Keratinocyte (primary cell): ENCODE measurements at regions not wholly inside any gene's neighbourhood (a gene's known extent, or its start where the extent isn't known, plus 50 kb on each side); places are given as distances from the start of the nearest gene placed in this dataset.

Source experiments
- DNase-seq: peaks from one replicate; pipeline ENCODE4 v3.0.0-alpha.2; 2011; ENCODE audit warnings: low read depth, missing footprints, low spot score
- FAIRE-seq: peaks from 2 replicates; lab custom pipeline; 2011; peaks lifted over from hg19 to GRCh38; lab: Jason Lieb, UNC
- H2AFZ ChIP-seq: 2 replicates; pipeline ENCODE4 v1.6.0; 2012; ENCODE audit warnings: low read length, control low read depth, inconsistent platforms; ENCODE audit not compliant: control insufficient read depth
- H3K27ac ChIP-seq: 2 replicates; pipeline ENCODE4 v1.5.1; 2011; ENCODE audit warnings: low read length; ENCODE audit not compliant: control insufficient read depth, insufficient read depth
- H3K27me3 ChIP-seq: 3 replicates; pipeline ENCODE4 v1.6.0; 2011; ENCODE audit warnings: low read length; ENCODE audit not compliant: control insufficient read depth, insufficient read depth; ENCODE audit errors: extremely low read depth
- H3K36me3 ChIP-seq, 2 experiments: 2 replicates in 1 of 2; 3 replicates in 1 of 2; pipeline ENCODE4 v1.5.1; 2011; ENCODE audit warnings: low read length in 2 of 2, mild to moderate bottlenecking in 1 of 2; ENCODE audit not compliant: control insufficient read depth in 2 of 2, insufficient read depth in 2 of 2; ENCODE audit errors: extremely low read depth in 1 of 2
- H3K4me1 ChIP-seq: 3 replicates; pipeline ENCODE4 v1.5.1; 2011; ENCODE audit warnings: low read length; ENCODE audit not compliant: control insufficient read depth, insufficient read depth; ENCODE audit errors: extremely low read depth
- H3K4me2 ChIP-seq: 3 replicates; pipeline ENCODE4 v1.6.0; 2011; ENCODE audit warnings: low read depth, low read length; ENCODE audit not compliant: control insufficient read depth, insufficient read depth; ENCODE audit errors: extremely low read depth
- H3K4me3 ChIP-seq, 3 experiments: fragments of 200-600 bp in 1 of 3; sonication (generic) in 1 of 3; 2 replicates in 2 of 3; 3 replicates in 1 of 3; pipeline ENCODE4 v1.5.1; 2011 to 2016; ENCODE audit warnings: low read length in 3 of 3, mild to moderate bottlenecking in 3 of 3, control low read depth in 2 of 3, inconsistent platforms in 1 of 3, low read depth in 1 of 3, mixed read lengths in 1 of 3, mixed run types in 1 of 3, moderate library complexity in 1 of 3; ENCODE audit not compliant: control insufficient read depth in 2 of 3, insufficient read depth in 2 of 3; ENCODE audit errors: extremely low read depth in 1 of 3
- H3K79me2 ChIP-seq: 2 replicates; pipeline ENCODE4 v1.6.0; 2012; ENCODE audit warnings: low read length; ENCODE audit not compliant: control insufficient read depth, insufficient read depth
- H3K9ac ChIP-seq: 3 replicates; pipeline ENCODE4 v1.6.0; 2011; ENCODE audit warnings: low read length; ENCODE audit not compliant: control insufficient read depth, insufficient read depth; ENCODE audit errors: extremely low read depth
- H3K9me1 ChIP-seq: 3 replicates; pipeline ENCODE4 v1.6.0; 2011; ENCODE audit warnings: low read length; ENCODE audit not compliant: control insufficient read depth, insufficient read depth; ENCODE audit errors: extremely low read depth
- H3K9me3 ChIP-seq: 2 replicates; pipeline ENCODE4 v1.5.1; 2012; ENCODE audit warnings: low read depth, low read length; ENCODE audit not compliant: control insufficient read depth
- H4K20me1 ChIP-seq: 3 replicates; pipeline ENCODE4 v1.6.0; 2011; ENCODE audit warnings: low read length; ENCODE audit not compliant: control insufficient read depth, insufficient read depth; ENCODE audit errors: extremely low read depth
- EZH2 ChIP-seq: IDR thresholded peaks from one replicate; pipeline ENCODE4 v1.6.1; 2012; ENCODE audit warnings: inconsistent platforms, mild to moderate bottlenecking, low read length, moderate library complexity
- dilution Hi-C: fragments of 300-500 bp; cut with MboI; formaldehyde crosslinking; loops from one replicate; pipeline ENCODE4 v1.7.0; 2020; ENCODE audit warnings: low sequenced_read_pairs; ENCODE audit not compliant: extremely low pct_ligation_motif_present
- TF ChIP-seq, protein P1 (sequence below), 3 experiments: IDR thresholded peaks in 1 of 3; conservative IDR thresholded peaks in 1 of 3; optimal IDR thresholded peaks in 1 of 3; 2 replicates in 2 of 3; 3 replicates in 1 of 3; pipeline versions ENCODE3 to v1.5.1; 2011; ENCODE audit warnings: low read length in 3 of 3, mild to moderate bottlenecking in 3 of 3, moderate library complexity in 2 of 3, control low read depth in 1 of 3, inconsistent platforms in 1 of 3; ENCODE audit not compliant: insufficient read depth in 2 of 3; ENCODE audit errors: extremely low read depth in 1 of 3

DNA sequence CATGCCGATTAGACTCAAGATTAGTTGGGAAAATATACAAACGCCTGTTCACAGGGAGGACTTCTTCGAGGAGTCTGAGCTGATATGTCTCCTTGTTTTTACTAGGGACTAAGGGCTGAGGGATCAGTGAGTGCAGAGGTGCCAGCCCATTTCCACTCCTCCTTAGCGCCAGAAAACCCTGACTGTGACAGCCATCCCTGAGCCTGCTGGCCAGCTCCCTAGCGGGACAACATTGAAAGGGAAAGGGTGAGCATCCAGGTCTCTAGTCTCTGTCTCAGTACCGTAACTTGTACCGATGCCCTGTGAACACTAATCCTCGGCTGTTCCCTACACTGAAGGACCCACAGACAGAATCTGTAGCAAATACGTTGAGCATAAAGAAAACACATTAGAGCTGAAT, 243.4 kb downstream of the WNT5A start:
- no peaks in the 10 kb centered on the region for H3K36me3 ChIP-seq
- H3K9me1 ChIP-seq, result no peaks in the 10 kb centered on the region
- no peaks in the 10 kb centered on the region for H4K20me1 ChIP-seq
- no peak overlapping the region for H2AFZ ChIP-seq
- H3K79me2 ChIP-seq, result no peaks in the 10 kb centered on the region
- no peak for TF ChIP-seq EZH2
- TF ChIP-seq, protein P1, sequence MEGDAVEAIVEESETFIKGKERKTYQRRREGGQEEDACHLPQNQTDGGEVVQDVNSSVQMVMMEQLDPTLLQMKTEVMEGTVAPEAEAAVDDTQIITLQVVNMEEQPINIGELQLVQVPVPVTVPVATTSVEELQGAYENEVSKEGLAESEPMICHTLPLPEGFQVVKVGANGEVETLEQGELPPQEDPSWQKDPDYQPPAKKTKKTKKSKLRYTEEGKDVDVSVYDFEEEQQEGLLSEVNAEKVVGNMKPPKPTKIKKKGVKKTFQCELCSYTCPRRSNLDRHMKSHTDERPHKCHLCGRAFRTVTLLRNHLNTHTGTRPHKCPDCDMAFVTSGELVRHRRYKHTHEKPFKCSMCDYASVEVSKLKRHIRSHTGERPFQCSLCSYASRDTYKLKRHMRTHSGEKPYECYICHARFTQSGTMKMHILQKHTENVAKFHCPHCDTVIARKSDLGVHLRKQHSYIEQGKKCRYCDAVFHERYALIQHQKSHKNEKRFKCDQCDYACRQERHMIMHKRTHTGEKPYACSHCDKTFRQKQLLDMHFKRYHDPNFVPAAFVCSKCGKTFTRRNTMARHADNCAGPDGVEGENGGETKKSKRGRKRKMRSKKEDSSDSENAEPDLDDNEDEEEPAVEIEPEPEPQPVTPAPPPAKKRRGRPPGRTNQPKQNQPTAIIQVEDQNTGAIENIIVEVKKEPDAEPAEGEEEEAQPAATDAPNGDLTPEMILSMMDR (optimal IDR thresholded peaks at IDR 0.05 in 1 of 3, IDR thresholded peaks at IDR 0.05 in 1 of 3, conservative IDR thresholded peaks at IDR 0.05 in 1 of 3; ENCODE audit: extremely low read depth in 1 of 3, insufficient read depth in 2 of 3, low read length in 3 of 3), result no peak
- FAIRE-seq, result no peak
- H3K27ac ChIP-seq, result no peak overlapping the region
- DNase-seq, result no peak
- no peak overlapping the region for H3K9ac ChIP-seq
- dilution Hi-C loops, result no loop called here
- H3K9me3 ChIP-seq, result no peaks in the 10 kb centered on the region
- no peaks in the 10 kb centered on the region for H3K27me3 ChIP-seq
- H3K4me3 ChIP-seq, result no peak overlapping the region
- no peak overlapping the region for H3K4me2 ChIP-seq
- H3K4me1 ChIP-seq, result no peaks in the 10 kb centered on the region

DNA sequence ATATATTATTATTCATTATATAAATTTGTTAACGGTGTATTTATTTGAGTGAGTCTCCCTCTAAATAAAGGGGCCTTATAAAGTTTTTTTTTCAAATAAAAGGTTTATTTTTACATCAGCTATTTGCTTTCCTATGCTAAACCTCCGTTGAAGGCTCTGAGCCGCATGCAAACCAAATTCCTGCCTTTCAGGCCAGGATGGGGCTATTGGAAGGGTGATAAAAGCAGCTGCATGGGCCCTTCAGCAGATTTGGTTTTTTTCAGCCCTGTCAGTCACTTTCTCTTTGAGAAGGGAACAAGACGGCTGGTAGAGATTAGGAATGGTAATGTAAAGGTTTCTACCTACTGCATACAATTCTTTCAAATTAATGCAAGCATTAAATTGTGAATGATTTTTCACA, 244.2 kb downstream of the WNT5A start:
- Histone ChIP-seq H3K27me3 (no peaks in the 10 kb centered on the region), H3K27ac (no peak overlapping the region), H3K9me1 (no peaks in the 10 kb centered on the region), H4K20me1 (no peaks in the 10 kb centered on the region), H3K79me2 (no peaks in the 10 kb centered on the region), H3K4me2 (no peak overlapping the region), H3K4me3 (no peak overlapping the region), H3K9ac (no peak overlapping the region), H3K36me3 (no peaks in the 10 kb centered on the region), H3K4me1 (no peaks in the 10 kb centered on the region), H2AFZ (no peak overlapping the region), H3K9me3 (no peaks in the 10 kb centered on the region)
- TF ChIP-seq, protein P1 (optimal IDR thresholded peaks at IDR 0.05 in 1 of 3, IDR thresholded peaks at IDR 0.05 in 1 of 3, conservative IDR thresholded peaks at IDR 0.05 in 1 of 3; ENCODE audit: extremely low read depth in 1 of 3, insufficient read depth in 2 of 3, low read length in 3 of 3), result no peak
- TF ChIP-seq EZH2, result no peak
- FAIRE-seq (no peak), DNase-seq (no peak)
- dilution Hi-C loops, result no loop called here
